AG09309 (cell line): ENCODE measurements at regions not wholly inside any gene's neighbourhood (a gene's known extent, or its start where the extent isn't known, plus 50 kb on each side); places are given as distances from the start of the nearest gene placed in this dataset.
"Not testable (repeated sequence)": the region's sequence is repeated elsewhere in the genome, so short reads cannot be mapped to it uniquely, and the experiment has no call there.

Experiments used
- DNase-seq: peaks from one replicate; pipeline ENCODE4 v3.0.0-alpha.2; 2010; ENCODE audit warnings: low read depth
- H3K4me3 ChIP-seq: 2 replicates; pipeline ENCODE4 v1.5.1; 2011; ENCODE audit warnings: mild to moderate bottlenecking, low read depth, low read length, moderate library complexity; ENCODE audit not compliant: control insufficient read depth
- CTCF ChIP-seq: IDR thresholded peaks from 2 replicates; pipeline ENCODE4 v1.5.1; 2011; ENCODE audit warnings: mild to moderate bottlenecking, low read depth, low read length, inconsistent platforms; ENCODE audit not compliant: insufficient read depth, control insufficient read depth; ENCODE audit errors: missing control alignments

GRCh38 chr10:78438907-78439809 is 405.5 kb downstream of the RPS24 start:
- no peak for TF ChIP-seq CTCF
- DNase-seq: no peak
- no peak overlapping the region for H3K4me3 ChIP-seq

DNA sequence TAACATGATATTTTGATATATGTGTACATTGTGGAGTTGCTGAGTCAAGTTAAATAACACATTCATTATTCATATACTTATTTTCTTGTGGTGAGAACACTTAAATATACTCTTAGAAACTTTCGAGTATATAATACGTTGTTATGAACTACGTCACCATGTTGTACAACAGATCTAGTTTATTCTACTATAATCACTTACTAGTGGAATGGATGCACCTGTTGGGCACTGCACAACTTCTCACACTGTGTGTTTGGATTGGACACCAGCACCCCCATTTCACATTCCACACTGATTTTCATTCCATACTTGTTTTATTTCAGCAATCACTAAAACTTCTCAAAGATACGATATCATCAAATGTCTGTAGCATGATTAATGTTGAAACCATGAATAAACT is 407.3 kb downstream of the RPS24 start:
- DNase-seq: no peak
- TF ChIP-seq CTCF: no peak
- H3K4me3 ChIP-seq: no peak overlapping the region

DNA sequence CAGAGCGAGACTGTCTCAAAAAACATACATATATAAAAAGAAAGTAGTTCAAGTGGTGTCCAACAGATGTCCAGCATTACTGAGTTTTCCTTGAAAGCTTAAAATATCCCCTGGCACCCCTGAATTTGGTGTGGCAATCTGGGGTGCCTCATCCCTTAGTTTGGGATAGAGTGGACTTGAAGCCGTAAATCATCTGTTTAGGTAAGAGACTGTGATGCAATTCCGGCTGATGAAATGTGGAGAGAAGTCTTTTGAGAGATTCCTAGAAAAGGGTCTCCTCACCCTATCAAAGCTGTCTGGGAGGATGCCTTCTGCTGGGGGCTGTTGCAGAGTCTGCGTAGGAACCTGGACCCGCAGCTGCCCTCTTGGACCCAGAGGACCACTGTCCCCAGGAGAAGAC is 408.0 kb downstream of the RPS24 start:
- H3K4me3 ChIP-seq: no peak overlapping the region
- no peak for DNase-seq
- no peak for TF ChIP-seq CTCF

DNA sequence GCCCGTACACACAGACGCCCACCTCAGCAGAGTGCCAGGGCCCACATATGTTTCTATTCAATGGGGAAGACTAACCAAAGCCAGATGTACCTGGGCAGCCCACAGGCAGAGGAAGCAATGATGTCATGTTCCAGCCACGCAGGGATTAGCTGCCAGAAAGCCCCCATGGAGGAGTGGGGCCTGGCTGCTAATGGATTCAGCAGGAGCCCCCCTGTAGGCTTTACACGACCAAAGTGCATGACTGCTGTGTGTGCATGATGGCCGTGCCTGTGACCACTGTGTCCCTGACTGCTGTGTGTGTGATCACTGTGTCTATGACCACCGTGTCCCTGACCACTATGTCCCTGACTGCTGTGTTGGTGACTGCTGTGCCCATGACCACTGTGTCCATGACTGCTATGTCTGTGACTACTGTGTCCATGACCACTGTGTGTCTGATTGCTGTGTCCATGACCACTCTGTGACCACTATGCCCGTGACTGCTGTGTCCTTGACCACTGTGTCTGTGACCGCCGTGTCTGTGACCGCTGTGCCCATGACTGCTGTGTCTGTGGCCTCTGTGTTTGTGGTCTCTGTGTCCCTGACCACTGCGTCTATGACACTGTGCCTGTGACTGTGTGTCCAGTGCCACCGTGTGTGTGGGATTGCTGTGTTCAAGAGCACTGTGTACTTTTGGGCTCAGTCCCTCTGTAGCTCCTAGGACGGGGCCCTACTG is 409.3 kb downstream of the RPS24 start:
- no peak for DNase-seq
- no peak for TF ChIP-seq CTCF
- H3K4me3 ChIP-seq: no peak overlapping the region

DNA sequence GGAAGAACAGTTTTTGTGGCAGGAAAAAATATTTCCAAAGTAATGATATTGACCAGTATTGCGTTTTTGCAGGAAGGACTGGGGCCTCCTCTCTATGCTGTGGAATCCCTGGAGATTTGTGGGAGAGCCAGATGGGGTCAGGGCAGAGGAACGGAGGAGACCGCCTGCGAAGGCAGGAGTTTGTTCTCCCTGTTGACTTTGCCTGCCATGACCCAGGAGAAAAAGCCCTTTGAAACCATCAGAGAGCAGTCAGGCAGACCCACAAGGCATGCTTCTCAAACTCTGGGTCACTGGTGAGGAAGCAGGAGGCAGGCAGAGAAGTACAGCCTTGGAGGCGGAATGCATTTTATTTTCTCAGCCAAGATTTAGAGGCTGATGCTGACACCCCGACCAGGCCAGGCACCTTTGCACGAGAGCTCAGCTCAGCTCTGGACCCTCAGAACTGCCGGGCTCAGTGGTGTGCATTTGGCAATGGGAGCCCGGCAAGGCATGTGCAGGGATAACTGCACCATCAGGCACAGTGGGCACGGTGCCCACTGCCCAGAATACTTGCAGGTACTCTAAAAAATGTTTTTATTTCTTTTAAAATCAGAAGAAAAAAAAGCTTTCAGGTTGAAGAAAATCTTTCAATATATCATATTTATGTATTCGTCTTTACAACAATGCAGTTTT is 410.4 kb downstream of the RPS24 start:
- DNase-seq: no peak
- TF ChIP-seq CTCF: no peak
- no peak overlapping the region for H3K4me3 ChIP-seq

DNA sequence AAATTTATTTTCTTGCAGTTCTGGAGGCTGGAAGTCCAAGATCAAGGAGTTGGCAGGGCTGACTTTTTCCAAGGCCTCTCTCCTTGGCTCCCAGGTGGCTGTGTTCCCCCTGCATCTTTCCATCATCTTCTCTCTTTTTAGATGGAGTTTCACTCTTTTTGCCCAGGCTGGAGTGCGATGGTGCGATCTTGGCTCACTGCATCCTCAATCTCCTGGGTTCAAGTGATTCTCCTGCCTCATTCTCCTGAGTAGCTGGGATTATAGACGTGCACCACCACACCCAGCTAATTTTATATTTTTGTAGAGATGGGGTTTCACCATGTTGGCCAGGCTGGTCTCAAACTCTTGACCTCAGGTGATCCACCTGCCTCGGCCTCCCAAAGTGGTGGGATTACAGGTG is 411.1 kb downstream of the RPS24 start:
- H3K4me3 ChIP-seq, DNase-seq: not testable (repeated sequence)

GRCh38 chr10:78445308-78445707 is 411.6 kb downstream of the RPS24 start:
- no peak overlapping the region for H3K4me3 ChIP-seq
- no peak for TF ChIP-seq CTCF
- no peak for DNase-seq
